ENCODE measurements at regions not wholly inside any gene's neighbourhood (a gene's known extent, or its start where the extent isn't known, plus 50 kb on each side); places are given as distances from the start of the nearest gene placed in this dataset.

DNA sequence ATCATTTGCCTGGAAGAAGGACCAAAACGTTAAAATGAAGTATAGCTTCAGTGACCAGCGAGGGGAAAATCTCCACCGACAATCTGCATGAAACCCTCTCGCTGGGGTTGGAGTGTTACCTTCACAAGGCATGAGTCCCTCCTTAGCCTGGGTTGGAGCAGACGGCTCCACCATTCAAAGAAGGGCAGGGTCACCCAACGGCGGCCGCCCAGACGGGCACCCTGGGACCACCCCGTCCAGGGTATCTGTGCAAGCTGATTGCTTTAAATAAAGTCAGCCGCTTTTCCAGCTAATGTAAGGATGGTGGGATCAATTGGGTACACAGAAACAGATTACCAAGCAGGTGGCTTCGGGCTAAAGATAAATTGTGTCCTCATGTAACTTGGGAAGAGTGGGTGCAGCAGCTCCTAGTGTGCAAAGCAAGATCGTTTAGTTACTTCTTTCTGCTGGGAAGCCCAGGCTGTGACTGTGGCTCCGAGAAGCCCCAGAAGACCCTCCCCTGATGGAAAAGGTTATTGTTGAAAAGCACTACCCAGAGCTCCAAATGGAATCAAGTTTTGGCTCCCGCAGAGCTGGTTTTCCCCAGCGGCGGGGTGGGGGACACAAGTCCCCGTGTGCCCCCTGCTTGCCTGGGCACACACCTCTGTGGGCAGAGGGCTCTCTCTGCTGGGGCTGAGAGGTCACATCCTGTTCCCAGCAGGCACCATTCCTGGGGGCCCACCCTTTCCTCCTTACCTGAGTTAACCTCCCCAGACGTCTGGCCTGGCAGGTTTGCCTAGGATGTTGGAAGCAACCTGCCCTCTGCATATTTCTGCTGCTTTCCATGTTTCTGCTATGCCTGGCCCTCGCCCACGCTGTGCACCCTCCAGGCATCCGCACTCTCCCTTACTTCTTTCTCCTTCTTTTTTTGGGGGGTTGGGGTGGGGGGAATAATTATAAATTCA lies 318.6 kb upstream of the DIO3 start:
- TF ChIP-seq CTCF (IDR thresholded peaks at IDR 0.05; ENCODE audit: low read length) (no peak), EZH2 (optimal IDR thresholded peaks at IDR 0.05; ENCODE audit: low read depth, low read length) (no peak)

Measured in MM.1S (cell line).